Fibroblast of lung (primary cell): ENCODE measurements at regions not wholly inside any gene's neighbourhood (a gene's known extent, or its start where the extent isn't known, plus 50 kb on each side); places are given as distances from the start of the nearest gene placed in this dataset.

ENCODE experiments used
- DNase-seq, 2 donors: peaks; one replicate each; pipeline versions ENCODE4 v3.0.0 to v3.0.0-alpha.2; 2010; ENCODE audit warnings: low read depth in 2 of 2
- H2AFZ ChIP-seq: 2 replicates; pipeline ENCODE4 v1.5.1; 2012; ENCODE audit warnings: low read length, control low read depth, inconsistent platforms
- H3K27ac ChIP-seq: 2 replicates; pipeline ENCODE4 v1.5.1; 2011; ENCODE audit warnings: low read length, control low read depth; ENCODE audit not compliant: insufficient read depth
- H3K27me3 ChIP-seq: 2 replicates; pipeline ENCODE4 v1.5.1; 2011; ENCODE audit warnings: mild to moderate bottlenecking, low read length; ENCODE audit not compliant: control insufficient read depth, insufficient read depth
- H3K36me3 ChIP-seq: 2 replicates; pipeline ENCODE4 v1.5.1; 2011; ENCODE audit warnings: low read length; ENCODE audit not compliant: control insufficient read depth, insufficient read depth
- H3K4me1 ChIP-seq: 2 replicates; pipeline ENCODE4 v1.5.1; 2011; ENCODE audit warnings: low read length; ENCODE audit not compliant: control insufficient read depth, insufficient read depth; ENCODE audit errors: extremely low read depth
- H3K4me2 ChIP-seq: 2 replicates; pipeline ENCODE4 v1.5.1; 2011; ENCODE audit warnings: low read length, control low read depth; ENCODE audit not compliant: insufficient read depth; ENCODE audit errors: extremely low read depth
- H3K4me3 ChIP-seq, 4 experiments: fragments of 200-600 bp in 1 of 4; sonication (generic) in 1 of 4; replicated peaks in 1 of 4; 2 replicates each; pipeline ENCODE4 v1.5.1; 2011 to 2016; ENCODE audit warnings: low read length in 4 of 4, low read depth in 3 of 4, mild to moderate bottlenecking in 3 of 4, control low read depth in 2 of 4, inconsistent platforms in 1 of 4, mixed read lengths in 1 of 4; ENCODE audit not compliant: insufficient read depth in 1 of 4; ENCODE audit errors: control extremely low read depth in 1 of 4
- H3K79me2 ChIP-seq: 2 replicates; pipeline ENCODE4 v1.5.1; 2012; ENCODE audit warnings: mild to moderate bottlenecking, low read length, inconsistent platforms; ENCODE audit not compliant: control insufficient read depth, insufficient read depth
- H3K9ac ChIP-seq: 2 replicates; pipeline ENCODE4 v1.5.1; 2011; ENCODE audit warnings: mild to moderate bottlenecking, low read length, control low read depth; ENCODE audit not compliant: insufficient read depth
- H3K9me3 ChIP-seq: 2 replicates; pipeline ENCODE4 v1.5.1; 2012; ENCODE audit warnings: low read depth, low read length; ENCODE audit not compliant: control insufficient read depth, insufficient read depth
- H4K20me1 ChIP-seq: 2 replicates; pipeline ENCODE4 v1.5.1; 2011; ENCODE audit warnings: low read length; ENCODE audit not compliant: control insufficient read depth, insufficient read depth; ENCODE audit errors: extremely low read depth
- CTCF ChIP-seq, 2 donors: IDR thresholded peaks in 1 of 2; conservative IDR thresholded peaks in 1 of 2; 1 replicate in 1 of 2; 2 replicates in 1 of 2; pipeline ENCODE4 v1.5.1; 2011 to 2012; ENCODE audit warnings: low read length in 2 of 2, control low read depth in 1 of 2, inconsistent platforms in 1 of 2, low read depth in 1 of 2, mild to moderate bottlenecking in 1 of 2
- EZH2 ChIP-seq: IDR thresholded peaks from 2 replicates; pipeline ENCODE4 v1.5.1; 2012; ENCODE audit warnings: low read length, control low read depth, mild to moderate bottlenecking; ENCODE audit errors: missing control alignments

- Histone ChIP-seq H3K79me2 (no peaks in the 10 kb centered on the region), H3K4me1 (no peaks in the 10 kb centered on the region), H3K4me2 (no peak overlapping the region), H4K20me1 (no peaks in the 10 kb centered on the region), H2AFZ (no peak overlapping the region), H3K4me3 (no peak overlapping the region), H3K9me3 (no peaks in the 10 kb centered on the region), H3K9ac (no peak overlapping the region), H3K36me3 (no peaks in the 10 kb centered on the region), H3K27me3 (no peaks in the 10 kb centered on the region), H3K27ac (no peak overlapping the region)
- no peak for DNase-seq
- no peak for TF ChIP-seq CTCF (conservative IDR thresholded peaks at IDR 0.05 in 1 of 2, IDR thresholded peaks at IDR 0.05 in 1 of 2; ENCODE audit: low read depth in 1 of 2, low read length in 2 of 2)
- no peak for TF ChIP-seq EZH2
Observed at GRCh38 chr3:73699327-73699726, 74.6 kb upstream of the PDZRN3 start.

GRCh38 chr3:73697020-73697419, 72.3 kb upstream of the PDZRN3 start:
- Histone ChIP-seq H2AFZ (no peak overlapping the region), H3K4me2 (no peak overlapping the region), H3K4me3 (no peak overlapping the region), H3K27me3 (no peaks in the 10 kb centered on the region), H3K79me2 (no peaks in the 10 kb centered on the region), H3K9me3 (no peaks in the 10 kb centered on the region), H3K4me1 (no peaks in the 10 kb centered on the region), H3K9ac (no peak overlapping the region), H4K20me1 (no peaks in the 10 kb centered on the region), H3K36me3 (no peaks in the 10 kb centered on the region), H3K27ac (no peak overlapping the region)
- DNase-seq = no peak
- TF ChIP-seq CTCF (conservative IDR thresholded peaks at IDR 0.05 in 1 of 2, IDR thresholded peaks at IDR 0.05 in 1 of 2; ENCODE audit: low read depth in 1 of 2, low read length in 2 of 2) (no peak), EZH2 (no peak)

GRCh38 chr3:73695841-73696240, 71.1 kb upstream of the PDZRN3 start:
- Histone ChIP-seq H3K9ac (no peak overlapping the region), H3K36me3 (no peaks in the 10 kb centered on the region), H3K4me2 (no peak overlapping the region), H3K4me3 (no peak overlapping the region), H4K20me1 (no peaks in the 10 kb centered on the region), H3K4me1 (no peaks in the 10 kb centered on the region), H3K27me3 (no peaks in the 10 kb centered on the region), H3K9me3 (no peaks in the 10 kb centered on the region), H3K27ac (no peak overlapping the region), H2AFZ (no peak overlapping the region), H3K79me2 (no peaks in the 10 kb centered on the region)
- no peak for DNase-seq
- TF ChIP-seq CTCF (conservative IDR thresholded peaks at IDR 0.05 in 1 of 2, IDR thresholded peaks at IDR 0.05 in 1 of 2; ENCODE audit: low read depth in 1 of 2, low read length in 2 of 2) (no peak), EZH2 (no peak)
